ENCODE measurements at regions not wholly inside any gene's neighbourhood (a gene's known extent, or its start where the extent isn't known, plus 50 kb on each side); places are given as distances from the start of the nearest gene placed in this dataset.
"Not testable (repeated sequence)": the region's sequence is repeated elsewhere in the genome, so short reads cannot be mapped to it uniquely, and the experiment has no call there.

GRCh38 chr20:50447102-50447804 lies 62.9 kb upstream of the PTPN1 start:
- no peaks in the 10 kb centered on the region for H3K36me3 ChIP-seq (ENCODE audit: insufficient read depth, low read length)
- H3K4me3 ChIP-seq (ENCODE audit: low read depth, low read length), result no peak overlapping the region
- H3K79me2 ChIP-seq (ENCODE audit: control insufficient read depth, insufficient read depth, low read length, unreplicated experiment), result no peaks in the 10 kb centered on the region
- no peaks in the 10 kb centered on the region for H3K27me3 ChIP-seq (ENCODE audit: insufficient read depth, low read length)
- no peak overlapping the region for H3K27ac ChIP-seq (ENCODE audit: low read depth, low read length)
- H2AFZ ChIP-seq (ENCODE audit: low read length, unreplicated experiment), result peak overlapping the region; percentile 26
- H3K4me1 ChIP-seq (ENCODE audit: control insufficient read depth, insufficient read depth, low read length, unreplicated experiment), result peaks cover 17% of the 10 kb centered on the region

GRCh38 chr20:50447817-50448216 lies 62.4 kb upstream of the PTPN1 start:
- H3K36me3 ChIP-seq (ENCODE audit: insufficient read depth, low read length), result no peaks in the 10 kb centered on the region
- no peaks in the 10 kb centered on the region for H3K79me2 ChIP-seq (ENCODE audit: control insufficient read depth, insufficient read depth, low read length, unreplicated experiment)
- H3K27me3 ChIP-seq (ENCODE audit: insufficient read depth, low read length), result no peaks in the 10 kb centered on the region
- H3K4me1 ChIP-seq (ENCODE audit: control insufficient read depth, insufficient read depth, low read length, unreplicated experiment), result peaks cover 14% of the 10 kb centered on the region
- H3K27ac ChIP-seq (ENCODE audit: low read depth, low read length), result no peak overlapping the region
- no peak overlapping the region for H3K4me3 ChIP-seq (ENCODE audit: low read depth, low read length)
- H2AFZ ChIP-seq (ENCODE audit: low read length, unreplicated experiment), result no peak overlapping the region

DNA sequence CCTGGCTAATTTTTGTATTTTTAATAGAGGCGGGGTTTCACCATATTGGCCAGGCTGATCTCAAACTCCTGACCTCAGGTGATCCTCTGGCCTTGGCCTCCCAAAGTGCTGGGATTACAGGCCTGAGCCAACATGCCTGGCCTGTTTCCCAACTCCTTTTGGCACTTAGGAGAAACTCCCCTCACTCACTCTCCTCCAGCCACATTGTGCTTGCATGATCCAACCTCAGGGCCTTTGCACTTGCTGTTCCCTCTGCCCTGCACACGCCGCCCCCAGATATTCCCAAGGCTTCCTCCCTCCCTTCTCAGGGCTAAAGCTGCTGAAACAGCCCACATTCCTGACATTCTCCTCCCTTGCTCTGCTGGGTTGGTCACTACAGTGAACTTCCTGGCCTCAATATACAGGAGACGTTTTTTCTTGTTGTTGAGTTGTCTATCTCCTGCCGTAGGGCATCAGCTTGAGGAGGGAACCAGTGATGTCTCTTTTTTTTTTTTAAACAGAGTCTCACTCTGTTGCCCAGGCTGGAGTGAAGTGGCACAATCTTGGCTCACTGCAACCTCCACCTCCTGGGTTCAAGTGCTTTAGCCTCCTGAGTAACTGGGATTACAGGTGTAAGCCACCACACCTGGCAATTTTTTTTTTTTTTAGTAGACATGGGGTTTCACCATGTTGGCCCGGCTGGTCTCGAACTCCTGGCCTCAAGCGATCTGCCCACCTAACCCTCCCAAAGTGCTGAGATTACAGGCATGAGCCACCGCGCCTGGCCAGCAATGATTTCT lies 61.4 kb upstream of the PTPN1 start:
- H3K4me3 ChIP-seq (ENCODE audit: low read depth, low read length); H3K79me2 ChIP-seq (ENCODE audit: control insufficient read depth, insufficient read depth, low read length, unreplicated experiment); H2AFZ ChIP-seq (ENCODE audit: low read length, unreplicated experiment); H3K36me3 ChIP-seq (ENCODE audit: insufficient read depth, low read length); H3K27ac ChIP-seq (ENCODE audit: low read depth, low read length); H3K27me3 ChIP-seq (ENCODE audit: insufficient read depth, low read length): not testable (repeated sequence)
- H3K4me1 ChIP-seq (ENCODE audit: control insufficient read depth, insufficient read depth, low read length, unreplicated experiment), result peaks cover 14% of the 10 kb centered on the region

GRCh38 chr20:50449738-50450492 lies 60.3 kb upstream of the PTPN1 start:
- Histone ChIP-seq H2AFZ (ENCODE audit: low read length, unreplicated experiment) (no peak overlapping the region), H3K79me2 (ENCODE audit: control insufficient read depth, insufficient read depth, low read length, unreplicated experiment) (no peaks in the 10 kb centered on the region), H3K27me3 (ENCODE audit: insufficient read depth, low read length) (no peaks in the 10 kb centered on the region), H3K4me3 (ENCODE audit: low read depth, low read length) (no peak overlapping the region), H3K27ac (ENCODE audit: low read depth, low read length) (no peak overlapping the region), H3K36me3 (ENCODE audit: insufficient read depth, low read length) (no peaks in the 10 kb centered on the region), H3K4me1 (ENCODE audit: control insufficient read depth, insufficient read depth, low read length, unreplicated experiment) (peaks cover 14% of the 10 kb centered on the region)

DNA sequence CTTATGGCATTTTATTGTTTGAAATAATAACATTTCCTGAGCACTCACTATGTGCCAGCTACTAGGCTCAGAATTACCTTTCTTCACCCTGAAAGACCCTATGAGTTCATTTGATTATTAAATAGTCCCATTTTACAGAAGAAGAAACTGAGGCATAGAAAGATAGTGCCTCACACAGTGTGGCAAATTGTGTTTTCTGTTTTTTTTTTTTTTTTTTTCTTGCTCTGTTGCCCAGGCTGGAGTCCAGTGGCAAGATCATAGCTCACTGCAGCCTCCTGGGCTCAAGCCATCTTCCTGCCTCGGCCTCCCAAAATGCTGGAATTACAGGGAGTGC lies 59.7 kb upstream of the PTPN1 start:
- no peak overlapping the region for H3K4me3 ChIP-seq (ENCODE audit: low read depth, low read length)
- H3K36me3 ChIP-seq (ENCODE audit: insufficient read depth, low read length), result no peaks in the 10 kb centered on the region
- no peaks in the 10 kb centered on the region for H3K27me3 ChIP-seq (ENCODE audit: insufficient read depth, low read length)
- no peak overlapping the region for H3K27ac ChIP-seq (ENCODE audit: low read depth, low read length)
- no peak overlapping the region for H2AFZ ChIP-seq (ENCODE audit: low read length, unreplicated experiment)
- H3K79me2 ChIP-seq (ENCODE audit: control insufficient read depth, insufficient read depth, low read length, unreplicated experiment), result no peaks in the 10 kb centered on the region
- peaks cover 14% of the 10 kb centered on the region for H3K4me1 ChIP-seq (ENCODE audit: control insufficient read depth, insufficient read depth, low read length, unreplicated experiment)

DNA sequence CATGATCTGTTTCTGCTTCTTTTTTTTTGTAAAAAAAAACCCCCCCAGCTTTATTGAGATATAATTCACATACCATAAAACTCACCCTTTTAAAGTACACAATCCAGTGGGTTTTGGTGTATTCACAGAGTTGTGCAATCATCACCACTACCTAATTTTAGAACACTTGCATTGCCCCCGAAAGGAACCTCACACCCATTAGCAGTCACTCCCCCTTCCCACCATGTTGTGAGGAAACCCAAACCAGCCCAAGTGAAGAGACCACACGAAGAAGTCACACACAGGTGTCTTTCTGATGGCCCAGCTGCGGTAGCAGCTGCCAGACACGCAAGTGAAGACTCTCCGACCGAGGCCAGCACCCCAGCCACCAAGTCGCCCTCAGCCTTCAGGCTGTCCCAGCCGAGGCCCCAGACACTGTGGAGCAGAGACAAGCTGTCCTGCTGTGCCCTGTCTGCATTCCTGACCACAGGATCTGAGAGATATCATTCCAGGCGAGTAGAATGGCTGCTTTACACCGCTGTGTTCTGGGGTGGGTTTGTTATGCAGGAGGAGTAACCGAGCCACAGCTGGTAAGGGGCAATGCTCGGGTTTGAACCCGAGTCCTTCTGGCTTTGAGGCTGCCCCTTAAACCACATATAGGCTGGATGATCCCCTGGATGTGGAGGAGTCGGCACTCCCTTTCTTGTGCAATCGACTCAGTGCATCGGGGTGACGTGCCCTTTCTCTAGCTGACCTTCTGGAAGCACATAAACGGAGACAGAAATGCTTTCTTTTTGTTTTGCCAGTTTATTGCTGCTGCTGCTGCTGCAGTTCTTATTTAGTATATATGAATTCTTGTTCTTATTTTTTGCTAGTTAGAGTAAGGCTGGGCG lies 59.1 kb upstream of the PTPN1 start:
- Histone ChIP-seq H2AFZ (ENCODE audit: low read length, unreplicated experiment) (no peak overlapping the region), H3K27me3 (ENCODE audit: insufficient read depth, low read length) (no peaks in the 10 kb centered on the region), H3K4me3 (ENCODE audit: low read depth, low read length) (no peak overlapping the region), H3K4me1 (ENCODE audit: control insufficient read depth, insufficient read depth, low read length, unreplicated experiment) (peaks cover 14% of the 10 kb centered on the region), H3K79me2 (ENCODE audit: control insufficient read depth, insufficient read depth, low read length, unreplicated experiment) (no peaks in the 10 kb centered on the region), H3K36me3 (ENCODE audit: insufficient read depth, low read length) (no peaks in the 10 kb centered on the region), H3K27ac (ENCODE audit: low read depth, low read length) (peak overlapping the region; percentile 5; the same call in 1 of the 2 replicates)

- H3K4me3 ChIP-seq (ENCODE audit: low read depth, low read length); H3K27ac ChIP-seq (ENCODE audit: low read depth, low read length); H3K27me3 ChIP-seq (ENCODE audit: insufficient read depth, low read length); H3K36me3 ChIP-seq (ENCODE audit: insufficient read depth, low read length); H2AFZ ChIP-seq (ENCODE audit: low read length, unreplicated experiment); H3K79me2 ChIP-seq (ENCODE audit: control insufficient read depth, insufficient read depth, low read length, unreplicated experiment): not testable (repeated sequence)
- H3K4me1 ChIP-seq (ENCODE audit: control insufficient read depth, insufficient read depth, low read length, unreplicated experiment), result peaks cover 14% of the 10 kb centered on the region
These were observed 58.3 kb upstream of the PTPN1 start for GRCh38 chr20:50451792-50452425.

DNA sequence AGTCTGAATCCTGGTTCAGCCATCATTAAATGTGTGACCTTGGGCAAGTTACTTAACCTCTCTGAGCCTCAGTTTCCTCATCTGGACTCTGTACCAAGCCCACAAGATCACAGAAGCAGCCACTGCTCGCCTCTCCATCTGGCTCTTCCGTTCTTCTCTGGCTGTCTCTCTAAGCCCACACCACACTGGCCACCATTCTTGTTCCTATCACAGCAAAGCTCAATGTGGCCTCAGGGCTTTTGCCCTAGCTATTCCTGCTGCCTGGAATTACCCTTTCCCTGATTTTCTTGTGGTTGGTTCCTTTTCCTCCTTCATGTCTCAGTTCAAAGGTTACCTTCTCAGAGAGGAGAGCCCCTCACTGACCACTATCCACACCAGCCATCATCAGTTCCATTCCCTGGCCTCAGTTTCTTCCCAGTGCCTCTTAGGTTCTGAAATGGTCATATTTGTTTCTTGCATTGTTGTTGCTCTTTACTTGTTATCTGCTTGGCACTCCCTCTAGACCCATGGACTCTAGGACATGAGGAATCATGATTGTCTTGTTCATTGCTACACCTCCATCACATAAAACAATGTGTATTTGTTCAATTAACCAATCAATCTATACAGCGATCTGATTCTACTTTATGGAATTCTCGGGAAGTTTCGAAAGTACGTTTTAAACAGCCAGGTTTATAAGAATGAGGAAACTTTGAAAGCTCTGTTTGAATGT lies 56.5 kb upstream of the PTPN1 start:
- no peaks in the 10 kb centered on the region for H3K27me3 ChIP-seq (ENCODE audit: insufficient read depth, low read length)
- no peaks in the 10 kb centered on the region for H3K79me2 ChIP-seq (ENCODE audit: control insufficient read depth, insufficient read depth, low read length, unreplicated experiment)
- H3K4me1 ChIP-seq (ENCODE audit: control insufficient read depth, insufficient read depth, low read length, unreplicated experiment), result peaks cover 14% of the 10 kb centered on the region
- H3K36me3 ChIP-seq (ENCODE audit: insufficient read depth, low read length), result no peaks in the 10 kb centered on the region
- no peak overlapping the region for H2AFZ ChIP-seq (ENCODE audit: low read length, unreplicated experiment)
- H3K4me3 ChIP-seq (ENCODE audit: low read depth, low read length), result no peak overlapping the region
- no peak overlapping the region for H3K27ac ChIP-seq (ENCODE audit: low read depth, low read length)

DNA sequence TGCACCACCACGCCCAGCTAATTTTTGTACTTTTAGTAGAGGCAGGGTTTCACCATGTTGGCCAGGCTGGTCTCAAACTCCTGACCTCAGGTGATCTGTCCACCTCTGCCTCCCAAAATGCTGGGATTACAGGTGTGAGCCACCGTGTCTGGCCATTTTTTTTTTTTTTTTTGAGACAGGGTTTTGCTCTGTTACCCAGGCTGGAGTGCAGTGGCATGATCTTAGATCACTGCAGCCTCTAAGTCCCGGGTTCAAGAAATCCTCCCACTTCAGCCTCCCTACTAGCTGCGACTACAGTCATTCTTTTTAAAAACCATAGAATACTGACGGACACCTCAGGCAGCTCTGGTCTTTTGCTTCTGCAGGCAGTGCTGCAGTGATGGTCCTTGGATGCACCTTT lies 54.9 kb upstream of the PTPN1 start:
- not testable (repeated sequence) for H3K27me3 ChIP-seq (ENCODE audit: insufficient read depth, low read length); H2AFZ ChIP-seq (ENCODE audit: low read length, unreplicated experiment); H3K4me3 ChIP-seq (ENCODE audit: low read depth, low read length); H3K36me3 ChIP-seq (ENCODE audit: insufficient read depth, low read length); H3K27ac ChIP-seq (ENCODE audit: low read depth, low read length); H3K4me1 ChIP-seq (ENCODE audit: control insufficient read depth, insufficient read depth, low read length, unreplicated experiment); H3K79me2 ChIP-seq (ENCODE audit: control insufficient read depth, insufficient read depth, low read length, unreplicated experiment)

Measured in ACC112 (cell line).